NCI-H2196 treated with DMSO at 0.1 percent for 48 hours (cell line): ENCODE measurements at regions not wholly inside any gene's neighbourhood (a gene's known extent, or its start where the extent isn't known, plus 50 kb on each side); places are given as distances from the start of the nearest gene placed in this dataset.
"Not testable (repeated sequence)": the region's sequence is repeated elsewhere in the genome, so short reads cannot be mapped to it uniquely, and the experiment has no call there.

Experiments used
- DNase-seq: peaks from one replicate; lab custom pipeline; 2025; ENCODE audit not compliant: unreplicated experiment; lab: John Stamatoyannopoulos, UW

DNA sequence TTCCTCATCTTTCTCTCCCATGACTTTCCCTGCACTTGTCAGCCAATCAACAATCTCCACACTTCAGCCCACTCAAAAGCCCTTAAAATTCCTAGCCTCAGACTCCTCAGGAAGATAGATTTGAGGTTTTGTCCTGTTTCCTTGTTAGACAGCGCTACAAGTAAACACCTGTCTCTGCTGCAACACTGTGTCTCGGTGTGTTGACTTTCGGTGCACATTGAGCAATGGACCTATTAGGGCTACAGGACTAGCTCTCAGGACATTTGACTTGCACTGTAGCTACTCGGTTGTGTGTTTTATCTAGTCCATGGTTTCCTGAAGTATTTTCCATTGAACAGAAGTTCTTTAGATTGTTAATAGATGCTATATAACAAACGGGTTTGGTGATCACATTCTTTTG lies 140.9 kb upstream of the XPO1 start:
- DNase-seq, result no peak

DNA sequence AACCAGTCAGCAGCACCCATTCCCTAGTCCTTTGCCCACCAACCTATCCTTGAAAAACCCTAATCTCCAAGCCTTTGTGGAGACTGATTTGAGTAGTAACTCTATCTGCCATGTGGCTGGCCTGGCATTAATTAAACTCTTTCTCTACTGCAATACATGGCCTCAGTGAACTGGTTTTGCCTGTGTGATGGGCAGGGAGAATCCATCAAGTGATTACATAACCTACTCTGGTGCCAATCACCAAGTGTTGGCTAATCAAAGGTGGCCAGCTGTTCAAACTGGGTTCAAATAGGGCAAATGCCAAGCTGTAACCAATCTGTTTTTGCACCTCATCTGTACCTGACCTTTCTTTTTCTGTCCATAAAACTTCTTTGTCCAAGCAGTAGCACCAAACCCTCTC lies 139.8 kb upstream of the XPO1 start:
- no peak for DNase-seq

DNA sequence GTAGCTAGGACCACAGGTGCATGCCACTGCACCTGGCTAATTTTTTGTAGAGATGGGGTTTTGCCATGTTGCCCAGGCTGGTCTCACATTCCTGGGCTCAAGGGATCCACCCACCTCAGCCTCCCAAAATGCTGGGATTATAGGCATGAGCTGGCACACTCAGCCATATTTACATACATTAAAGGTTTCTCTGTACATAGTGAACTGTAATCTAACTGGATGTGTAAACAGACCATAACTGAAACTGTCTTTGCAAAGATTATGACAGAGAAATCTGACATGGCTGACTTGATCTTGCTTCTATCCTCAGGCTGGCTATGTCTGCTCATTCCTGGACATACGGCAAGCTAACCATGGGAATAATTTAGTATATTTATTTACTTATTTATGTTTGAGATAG lies 139.2 kb upstream of the XPO1 start:
- DNase-seq, result no peak

DNA sequence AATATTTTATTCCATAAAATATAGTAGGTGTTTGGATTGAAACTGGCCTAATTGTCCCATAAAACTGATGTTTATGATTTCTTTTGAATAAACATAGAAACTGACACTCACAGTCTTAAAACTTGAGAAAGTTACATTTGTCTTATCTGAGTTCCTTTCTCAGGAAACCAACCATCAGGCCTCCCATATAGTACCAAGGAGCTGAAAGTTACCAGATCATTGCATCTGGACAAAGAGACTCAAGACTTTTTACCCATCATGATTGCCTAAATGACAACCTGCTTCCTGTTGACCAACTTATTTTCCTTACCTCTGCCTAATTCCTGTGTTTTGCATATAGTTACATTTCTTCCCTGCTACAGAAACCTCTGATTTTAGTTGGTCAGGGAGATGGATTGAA lies 137.0 kb upstream of the XPO1 start:
- no peak for DNase-seq

DNA sequence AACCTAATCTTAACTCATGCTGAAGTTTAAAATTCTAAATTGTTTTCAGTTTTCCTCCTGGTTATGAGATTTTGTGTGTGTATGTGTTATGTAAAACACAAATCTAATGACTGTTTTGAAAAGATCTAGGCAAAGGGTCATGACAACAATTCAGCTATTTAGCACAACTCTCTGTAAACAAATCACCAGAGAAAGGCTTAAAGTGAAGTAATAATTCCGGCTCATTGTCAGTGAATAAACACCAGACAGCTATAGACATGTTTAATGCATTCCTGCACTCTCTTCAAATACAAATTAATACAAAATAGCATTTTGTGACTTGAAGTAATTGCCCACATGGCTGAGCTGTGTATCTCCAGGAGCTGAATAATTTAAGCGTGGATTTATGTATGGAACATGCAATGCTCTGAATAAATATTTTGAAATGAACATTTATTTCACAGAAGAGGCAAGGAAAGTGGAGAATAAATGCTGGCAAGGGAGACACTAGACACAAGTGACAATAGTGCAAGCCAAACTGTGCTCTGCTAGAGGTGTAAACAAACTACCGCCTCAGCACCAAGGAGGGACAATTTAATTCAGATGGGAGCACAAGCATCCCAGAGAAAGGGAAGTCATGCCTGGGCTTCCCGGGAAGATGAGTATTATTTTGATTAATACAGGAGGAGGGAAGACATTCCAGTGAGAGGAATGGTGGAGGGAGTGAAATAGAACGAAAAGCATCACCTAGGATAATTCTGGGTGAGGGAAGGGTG lies 133.6 kb upstream of the XPO1 start:
- no peak for DNase-seq

DNA sequence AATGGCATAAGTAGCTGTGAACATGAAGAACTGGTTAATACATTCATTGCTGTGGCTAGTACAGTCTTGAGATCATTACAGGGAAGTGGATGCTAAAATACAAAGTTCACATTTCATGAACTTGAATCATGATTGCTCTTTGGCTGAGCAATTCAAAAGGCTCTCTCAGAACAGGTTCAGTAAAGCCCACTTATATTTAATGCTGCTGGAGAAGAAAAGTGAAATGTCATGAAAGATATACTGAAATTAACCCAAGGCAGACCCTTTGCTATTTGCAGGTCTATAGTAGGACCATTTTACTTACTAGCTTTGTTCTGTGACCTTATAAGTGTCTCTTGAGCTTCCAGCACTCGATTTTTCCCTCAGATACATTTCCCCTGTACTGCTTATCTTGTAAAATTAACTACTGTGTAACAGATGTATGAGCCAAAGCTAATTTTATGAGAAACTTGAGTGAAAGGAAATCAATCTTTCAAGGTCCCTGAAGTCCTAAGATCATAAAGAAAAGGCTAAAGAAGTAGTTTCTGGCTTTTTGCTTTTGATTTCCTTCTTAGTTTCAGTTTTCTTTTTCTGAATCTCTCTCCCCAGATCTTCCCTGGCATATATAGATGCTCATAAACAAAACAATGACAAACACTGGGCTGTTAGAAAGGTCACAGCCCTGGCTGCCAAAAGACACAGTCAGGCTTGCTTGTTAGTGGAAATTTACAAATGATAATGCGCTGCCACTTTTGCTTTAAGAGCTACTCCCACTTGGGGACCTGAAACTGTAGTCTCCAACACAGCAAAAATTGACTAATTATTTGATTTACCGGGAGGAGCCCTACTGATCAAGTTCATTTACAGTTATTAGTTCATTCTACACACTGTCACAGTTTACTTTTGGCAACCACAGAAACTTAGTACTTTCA lies 132.7 kb upstream of the XPO1 start:
- no peak for DNase-seq

DNA sequence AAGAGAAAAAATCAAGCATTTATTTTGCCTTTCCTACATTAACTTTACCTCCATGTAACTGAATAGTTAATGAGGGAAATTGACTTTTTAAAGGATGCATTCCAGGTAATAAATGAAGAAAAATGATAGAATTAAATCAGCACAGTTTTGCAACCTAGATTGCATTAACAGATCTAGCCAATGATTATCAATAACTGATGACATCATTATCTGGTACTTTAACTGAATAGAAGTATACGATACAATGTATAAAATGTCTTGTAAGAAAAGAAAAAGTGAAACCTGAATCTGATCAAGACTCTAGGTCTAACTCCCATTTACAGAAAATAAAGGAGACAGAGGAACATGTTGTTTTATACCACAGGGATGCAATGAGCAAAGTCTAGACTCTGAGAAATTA lies 126.0 kb upstream of the XPO1 start:
- DNase-seq, result no peak

DNA sequence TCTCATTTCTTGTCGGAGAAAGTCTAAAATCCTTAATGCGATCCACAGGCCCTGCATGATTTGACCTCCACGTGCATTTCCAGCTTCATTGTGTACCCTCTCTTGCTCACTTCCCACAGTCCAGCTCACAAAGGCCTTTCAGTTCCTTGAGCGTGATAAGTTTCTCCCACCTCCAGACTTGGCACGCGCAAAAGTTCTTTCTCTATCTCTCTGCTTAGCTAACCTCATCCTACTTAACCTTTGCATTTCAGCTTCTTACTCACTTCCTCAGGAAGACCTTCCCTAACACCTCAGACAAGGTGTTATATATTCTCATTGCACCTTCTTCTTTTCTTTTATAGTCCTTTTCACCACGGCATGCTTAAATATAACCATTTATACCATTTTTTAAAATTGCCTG lies 124.8 kb upstream of the XPO1 start:
- no peak for DNase-seq

DNA sequence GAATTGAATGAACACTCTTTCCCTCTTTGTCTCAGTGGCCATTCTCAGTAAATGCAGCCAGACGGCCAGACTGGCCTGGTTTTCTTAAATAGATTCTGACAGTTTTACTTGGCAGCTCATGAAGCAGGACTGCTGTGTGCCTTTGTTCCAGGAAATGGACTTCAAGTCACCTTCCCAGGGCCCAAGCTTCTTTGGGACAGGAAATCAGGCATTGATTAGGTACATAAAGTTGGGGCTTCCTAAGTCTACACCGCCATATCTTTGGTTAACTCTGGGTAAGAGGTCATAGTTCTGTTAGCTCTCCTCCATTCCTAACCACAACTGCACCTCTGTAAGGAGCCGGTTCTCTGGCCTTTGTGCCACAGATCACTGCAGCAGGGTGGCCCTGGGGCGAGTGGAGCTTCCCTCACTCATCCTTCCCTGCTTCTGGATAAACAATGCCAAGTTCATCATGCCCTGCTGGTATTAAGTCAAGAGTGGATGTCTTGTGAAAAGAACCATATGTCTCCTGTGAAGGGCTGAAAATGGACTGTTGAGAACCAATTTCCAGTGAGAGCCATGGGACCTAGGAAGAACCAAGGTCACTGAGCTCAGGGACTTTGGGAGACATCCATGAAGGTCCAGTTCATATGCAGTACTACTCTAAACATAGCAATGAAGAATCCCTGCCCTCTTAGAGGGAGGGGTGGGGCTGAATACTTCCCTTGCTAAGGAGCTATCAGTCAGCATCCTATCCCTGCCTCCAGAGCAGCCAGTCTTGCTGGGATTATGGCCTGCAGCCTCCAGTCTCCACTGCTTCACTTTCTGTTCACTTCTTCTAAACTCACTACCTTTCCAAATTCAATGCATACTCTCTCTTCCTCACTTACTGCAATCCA lies 122.6 kb upstream of the XPO1 start:
- DNase-seq, result no peak

DNA sequence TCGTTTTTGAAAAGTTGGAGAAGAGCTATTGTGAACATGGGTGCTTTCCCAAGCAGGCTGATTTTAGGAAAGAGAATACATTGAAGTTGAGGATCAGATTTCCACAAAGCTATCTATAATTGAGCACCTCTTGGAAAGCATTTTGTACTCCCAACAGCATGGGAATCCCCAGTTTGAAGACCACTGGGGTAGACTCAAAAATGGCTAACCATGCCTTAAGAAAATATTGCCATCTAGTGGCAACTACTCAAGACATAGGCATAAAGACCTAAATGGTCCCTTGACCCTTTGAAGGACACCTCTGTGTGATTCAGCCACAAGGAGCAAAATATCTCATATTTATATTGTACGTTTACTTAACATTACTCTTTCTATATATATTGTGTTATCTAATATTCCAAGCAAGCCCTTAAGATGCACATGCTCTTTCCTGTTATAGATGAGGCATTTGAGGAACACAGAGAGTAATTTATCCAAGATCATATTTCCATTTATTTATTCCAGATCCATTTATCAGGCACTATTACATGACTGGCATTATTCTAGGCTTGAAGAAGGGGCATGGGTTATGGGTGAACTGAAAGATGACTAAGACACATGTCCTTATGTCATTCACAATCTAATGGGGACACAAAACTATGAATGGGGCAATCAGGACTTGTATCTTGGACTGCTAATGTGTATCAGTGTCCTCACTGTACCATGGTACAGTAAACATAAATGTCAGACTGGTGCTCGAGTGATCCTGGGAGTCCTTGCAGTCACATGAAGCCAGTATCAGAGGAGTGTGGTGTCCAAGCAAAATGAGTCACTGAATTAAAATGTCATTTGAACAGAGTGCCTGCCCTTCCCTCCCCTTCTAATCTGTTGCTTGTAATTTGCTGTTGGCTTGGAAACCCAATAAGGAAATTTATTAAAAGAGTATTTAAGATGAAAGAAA lies 121.0 kb upstream of the XPO1 start:
- no peak for DNase-seq

DNA sequence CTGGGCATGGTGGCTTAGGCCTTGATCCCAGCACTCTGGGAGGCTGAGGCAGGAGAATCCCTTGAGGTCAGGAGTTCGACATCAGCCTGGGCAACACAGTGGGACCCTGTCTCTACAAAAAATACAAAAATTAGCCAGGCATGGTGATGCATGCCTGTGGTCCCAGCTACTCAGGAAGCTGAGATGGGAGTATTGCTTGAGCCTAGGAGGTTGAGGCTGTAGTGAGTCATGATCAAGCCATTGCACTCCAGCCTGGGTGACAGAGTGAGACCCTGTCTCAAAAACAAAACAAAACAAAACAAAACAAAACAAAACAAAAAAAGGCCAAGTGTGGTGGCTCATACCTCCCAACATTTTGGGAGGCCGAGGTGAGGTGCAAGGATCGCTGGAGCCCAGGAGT lies 111.8 kb upstream of the XPO1 start:
- not testable (repeated sequence) for DNase-seq

DNA sequence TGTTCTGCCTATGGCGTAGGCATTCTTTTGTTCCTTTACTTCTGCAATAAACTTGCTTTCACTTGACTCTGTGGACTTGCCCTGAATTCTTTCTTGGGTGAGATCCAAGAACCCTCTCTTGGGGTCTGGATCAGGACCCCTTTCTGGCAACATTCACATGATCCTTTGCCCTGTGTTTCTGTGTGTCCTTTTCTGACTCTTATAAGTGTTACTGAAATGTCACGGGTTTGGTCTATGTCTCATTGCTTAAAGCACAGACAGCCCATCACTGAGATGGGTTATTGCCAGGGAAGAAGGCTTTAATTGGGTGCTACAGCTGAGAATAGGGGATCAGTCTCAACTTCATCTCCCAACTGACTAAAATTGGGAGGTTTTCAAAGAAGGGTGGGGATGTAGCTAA lies 110.9 kb upstream of the XPO1 start:
- DNase-seq, result no peak

DNA sequence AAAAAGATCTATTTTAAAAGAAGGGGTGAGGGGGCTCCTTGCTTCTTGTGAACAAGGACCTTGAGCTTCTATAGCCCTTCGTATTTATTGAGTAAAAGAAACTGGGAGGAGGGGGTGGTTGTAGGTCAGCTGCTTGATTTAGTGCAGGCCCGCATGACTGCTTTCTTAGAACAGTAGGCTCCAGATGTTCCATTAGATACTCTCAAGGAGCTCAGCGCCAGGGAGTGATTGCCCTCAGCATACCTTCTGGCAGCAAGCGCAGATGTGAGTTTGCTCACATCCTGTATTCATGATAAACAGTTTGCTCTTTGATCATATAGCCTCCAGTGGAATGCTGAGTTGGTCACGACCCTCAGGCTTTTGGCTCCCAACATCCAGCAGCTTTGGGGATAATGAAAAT lies 108.9 kb upstream of the XPO1 start:
- no peak for DNase-seq

DNA sequence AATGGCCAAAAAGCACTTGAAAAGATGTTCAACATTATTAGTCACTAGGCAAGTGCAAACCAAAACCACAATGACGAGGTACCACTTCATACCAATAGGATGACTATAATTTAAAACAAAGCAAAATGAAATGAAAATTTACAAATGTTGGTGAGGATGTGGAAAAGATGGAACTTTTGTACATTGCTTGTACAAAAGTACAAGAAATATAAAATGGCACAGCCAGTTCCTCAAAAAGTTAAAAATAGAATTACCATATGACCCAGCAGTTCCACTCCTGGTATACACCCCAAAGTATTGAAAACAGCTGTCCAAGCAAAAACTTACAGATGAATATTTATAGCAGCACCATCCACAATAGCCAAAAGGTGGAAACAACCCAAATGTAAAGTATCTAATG lies 107.8 kb upstream of the XPO1 start:
- DNase-seq, result no peak

DNA sequence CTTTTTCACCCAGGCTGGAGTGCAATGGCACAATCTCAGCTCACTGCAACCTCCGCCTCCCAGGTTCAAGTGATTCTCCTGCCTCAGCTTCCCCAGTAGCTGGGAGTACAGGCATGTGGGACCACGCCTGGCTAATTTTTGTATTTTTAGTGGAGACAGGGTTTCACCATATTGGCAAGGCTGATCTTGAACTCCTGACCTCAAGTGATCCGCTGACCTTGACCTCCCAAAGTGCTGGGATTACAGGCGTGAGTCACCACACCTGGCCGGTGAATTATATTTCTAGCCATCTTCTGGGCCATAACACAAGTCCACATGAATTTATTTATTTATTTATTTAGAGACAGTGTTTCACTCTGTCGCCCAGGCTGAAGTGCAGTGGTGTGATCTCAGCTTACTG lies 105.0 kb upstream of the XPO1 start:
- not testable (repeated sequence) for DNase-seq

DNA sequence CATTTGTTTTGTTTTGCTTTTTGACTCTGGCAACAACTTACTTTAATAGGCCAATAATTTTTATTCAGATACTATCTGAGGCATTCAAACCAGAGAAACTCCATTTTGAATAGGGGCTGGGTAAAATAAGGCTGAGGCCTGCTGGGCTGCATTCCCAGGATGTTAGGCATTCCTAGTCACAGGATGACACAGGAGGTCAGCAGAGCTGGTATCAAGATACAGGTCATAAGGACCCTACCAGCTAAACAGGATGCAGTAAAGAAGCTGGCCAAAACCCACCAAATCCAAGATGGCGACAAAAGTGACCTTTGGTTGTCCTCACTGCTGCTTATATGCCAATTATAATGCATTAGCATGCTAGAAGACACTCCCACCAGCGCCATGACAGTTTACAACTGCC lies 102.2 kb upstream of the XPO1 start:
- no peak for DNase-seq

DNA sequence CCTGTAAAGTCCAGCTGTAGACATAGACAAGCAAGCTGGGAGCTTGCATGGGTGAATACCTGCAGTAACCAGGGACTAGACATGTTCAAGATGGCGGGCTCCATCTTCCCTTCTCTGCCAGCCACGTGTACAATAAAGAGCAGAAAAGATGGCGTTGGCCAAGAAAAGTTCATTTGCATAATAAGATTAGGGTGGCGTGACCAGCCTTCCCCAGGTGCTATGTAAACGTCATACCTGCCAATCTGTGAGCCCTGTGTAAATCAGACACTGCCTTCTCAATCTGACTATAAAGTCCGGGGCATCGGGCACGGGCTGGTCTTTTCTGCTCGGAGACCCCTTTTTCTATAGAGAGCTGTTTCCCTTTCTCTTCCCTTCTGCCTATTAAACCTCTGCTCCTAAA lies 101.6 kb upstream of the XPO1 start:
- no peak for DNase-seq

DNA sequence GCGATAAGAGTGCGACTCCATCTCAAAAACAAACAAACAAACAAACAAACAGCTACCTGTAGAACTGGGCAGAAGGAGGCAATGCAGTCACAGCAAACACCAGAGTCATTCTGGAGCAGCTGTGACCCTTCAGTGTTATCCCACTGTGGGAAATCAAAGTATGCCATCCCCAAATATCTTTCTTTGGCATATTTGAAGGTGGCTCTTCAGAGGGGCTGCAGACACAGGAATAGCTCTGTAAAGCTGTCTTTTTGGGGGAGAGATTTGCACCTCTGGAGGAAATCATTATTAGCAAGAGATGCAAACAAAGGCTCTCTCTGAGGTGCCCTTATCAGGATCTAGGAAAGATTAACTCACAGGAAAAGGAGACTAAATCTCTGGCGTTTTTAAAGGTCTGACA lies 98.5 kb upstream of the XPO1 start:
- no peak for DNase-seq

DNA sequence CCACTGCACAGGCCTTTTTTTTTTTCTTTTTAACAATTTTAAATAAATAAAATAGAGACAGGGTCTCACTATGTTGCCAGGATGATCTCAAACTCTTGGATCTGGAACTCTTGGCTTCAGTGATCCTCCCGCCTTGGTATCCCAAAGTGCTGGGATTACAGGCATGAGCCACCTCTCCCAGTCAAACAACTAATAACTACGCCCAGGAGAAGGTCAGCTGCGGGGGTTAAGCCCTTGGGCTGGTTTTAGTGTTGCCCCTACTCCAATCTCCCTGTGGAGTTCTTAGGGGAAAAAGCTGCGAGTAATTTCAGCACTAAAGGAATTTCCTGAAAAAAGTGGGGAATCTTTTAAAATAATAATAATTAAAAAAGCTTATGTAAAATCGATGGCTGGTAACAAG lies 96.4 kb upstream of the XPO1 start:
- no peak for DNase-seq

DNA sequence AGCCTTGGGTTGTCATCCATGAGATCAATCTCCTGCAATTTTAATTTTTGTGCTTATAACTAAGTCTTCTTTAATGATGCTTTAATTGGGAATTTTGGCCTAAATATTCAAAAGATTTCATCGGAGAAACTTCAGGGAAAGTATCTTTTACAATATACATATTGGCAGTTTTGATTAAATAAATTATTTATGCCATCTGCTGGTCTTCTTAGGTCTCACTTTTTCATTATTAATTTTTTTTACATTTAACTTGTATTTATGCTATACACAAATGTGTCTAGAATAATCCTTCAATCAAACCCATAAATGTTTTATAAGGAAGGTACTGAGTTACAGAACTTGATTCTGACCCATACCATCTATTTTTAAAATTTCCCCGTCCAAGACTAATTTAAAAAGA lies 95.1 kb upstream of the XPO1 start:
- no peak for DNase-seq
